CD8-positive, alpha-beta memory T cell (primary cell): ENCODE measurements at regions not wholly inside any gene's neighbourhood (a gene's known extent, or its start where the extent isn't known, plus 50 kb on each side); places are given as distances from the start of the nearest gene placed in this dataset.

ENCODE experiments used
- CTCF ChIA-PET: fragments of 350-600 bp; sonication (Branson Sonifier 250); formaldehyde crosslinking; loops from one replicate; lab custom pipeline; 2021; ENCODE audit warnings: antibody characterized with exemption; lab: Charles Lee
- POLR2A ChIA-PET: fragments of 350-600 bp; sonication (Branson Sonifier 250); formaldehyde crosslinking; loops from one replicate; lab custom pipeline; 2021; ENCODE audit warnings: antibody characterized with exemption; lab: Charles Lee
- DNase-seq, 5 donors: peaks; one replicate each; pipeline versions ENCODE4 v3.0.0 to v3.0.0-alpha.2; 2020 to 2022; ENCODE audit warnings: mixed read lengths in 1 of 5
- H3K27ac ChIP-seq: one replicate; pipeline ENCODE4 v1.7.0; 2013; ENCODE audit warnings: low read depth, mild to moderate bottlenecking, low read length, moderate library complexity
- H3K27me3 ChIP-seq: 2 replicates; pipeline ENCODE4 v1.7.0; 2013; ENCODE audit warnings: low read length, mild to moderate bottlenecking; ENCODE audit not compliant: insufficient read depth, poor library complexity, severe bottlenecking
- H3K36me3 ChIP-seq: 2 replicates; pipeline ENCODE4 v1.7.0; 2013; ENCODE audit warnings: mild to moderate bottlenecking, low read length, moderate library complexity; ENCODE audit not compliant: insufficient read depth
- H3K4me1 ChIP-seq: 2 replicates; pipeline ENCODE4 v1.7.0; 2013; ENCODE audit warnings: mild to moderate bottlenecking, low read length, moderate library complexity; ENCODE audit not compliant: insufficient read depth
- H3K4me3 ChIP-seq: 2 replicates; pipeline ENCODE4 v1.7.0; 2013; ENCODE audit warnings: mild to moderate bottlenecking, low read length
- H3K9me3 ChIP-seq: 2 replicates; pipeline ENCODE4 v1.7.0; 2013; ENCODE audit warnings: mild to moderate bottlenecking, low read length
- H3K27ac Mint-ChIP-seq, 8 donors: one replicate each; pipeline ENCODE4 v1.8.0; 2020 to 2021; ENCODE audit warnings: mixed read lengths in 8 of 8, mild to moderate bottlenecking in 6 of 8, inconsistent platforms in 3 of 8, moderate library complexity in 3 of 8
- H3K27me3 Mint-ChIP-seq, 2 donors: one replicate each; pipeline ENCODE4 v1.8.0; 2020 to 2021; ENCODE audit warnings: mixed read lengths in 2 of 2, mild to moderate bottlenecking in 1 of 2, moderate library complexity in 1 of 2
- H3K36me3 Mint-ChIP-seq, 3 donors: one replicate each; pipeline ENCODE4 v1.8.0; 2020 to 2021; ENCODE audit warnings: mixed read lengths in 3 of 3, inconsistent platforms in 1 of 3, mild to moderate bottlenecking in 1 of 3
- H3K4me1 Mint-ChIP-seq, 3 donors: one replicate each; pipeline ENCODE4 v1.8.0; 2020 to 2021; ENCODE audit warnings: mixed read lengths in 3 of 3, inconsistent platforms in 1 of 3, mild to moderate bottlenecking in 1 of 3
- H3K4me3 Mint-ChIP-seq, 7 donors: one replicate each; pipeline ENCODE4 v1.8.0; 2020 to 2021; ENCODE audit warnings: mixed read lengths in 7 of 7, mild to moderate bottlenecking in 6 of 7, moderate library complexity in 4 of 7, inconsistent platforms in 2 of 7
- H3K9me3 Mint-ChIP-seq, 5 donors: one replicate each; pipeline ENCODE4 v1.8.0; 2020 to 2022; ENCODE audit warnings: mixed read lengths in 5 of 5, mild to moderate bottlenecking in 3 of 5, moderate library complexity in 2 of 5, inconsistent platforms in 1 of 5

GRCh38 chr17:14712611-14713021, 411.7 kb downstream of the HS3ST3B1 start:
- H3K27ac Mint-ChIP-seq: no peak overlapping the region
- Histone ChIP-seq H3K4me3 (no peak overlapping the region), H3K9me3 (no peaks in the 10 kb centered on the region), H3K4me1 (no peaks in the 10 kb centered on the region), H3K36me3 (no peaks in the 10 kb centered on the region), H3K27me3 (no peaks in the 10 kb centered on the region), H3K27ac (no peak overlapping the region)
- POLR2A ChIA-PET: no interaction called here
- no peaks in the 10 kb centered on the region for H3K4me1 Mint-ChIP-seq
- peaks cover 5 to 39% of the 10 kb centered on the region in 2 donors for H3K27me3 Mint-ChIP-seq
- CTCF ChIA-PET: no interaction called here
- peaks cover 0 to 2% (median 0%) of the 10 kb centered on the region in 5 donors for H3K9me3 Mint-ChIP-seq
- no peak for DNase-seq
- no peaks in the 10 kb centered on the region for H3K36me3 Mint-ChIP-seq
- H3K4me3 Mint-ChIP-seq: no peak overlapping the region

GRCh38 chr17:14704121-14704520, 403.2 kb downstream of the HS3ST3B1 start:
- H3K4me1 Mint-ChIP-seq: no peaks in the 10 kb centered on the region
- no peaks in the 10 kb centered on the region for H3K36me3 Mint-ChIP-seq
- peaks cover 0 to 3% of the 10 kb centered on the region in 2 donors for H3K27me3 Mint-ChIP-seq
- no peaks in the 10 kb centered on the region for H3K36me3 ChIP-seq
- CTCF ChIA-PET: no interaction called here
- no peak overlapping the region for H3K4me3 Mint-ChIP-seq
- H3K27ac ChIP-seq: no peak overlapping the region
- H3K9me3 ChIP-seq: no peaks in the 10 kb centered on the region
- no peaks in the 10 kb centered on the region for H3K9me3 Mint-ChIP-seq
- POLR2A ChIA-PET: no interaction called here
- no peaks in the 10 kb centered on the region for H3K4me1 ChIP-seq
- DNase-seq: no peak
- no peak overlapping the region for H3K27ac Mint-ChIP-seq
- H3K4me3 ChIP-seq: no peak overlapping the region
- H3K27me3 ChIP-seq: no peaks in the 10 kb centered on the region

GRCh38 chr17:14701886-14702285, 401.0 kb downstream of the HS3ST3B1 start:
- Histone ChIP-seq H3K4me3 (no peak overlapping the region), H3K4me1 (no peaks in the 10 kb centered on the region)
- CTCF ChIA-PET: interaction anchor here (0.8 kb wide), 1 partner anchor 24 kb away, joined by 3 read pairs; no protein-coding TSS in a partner anchor

GRCh38 chr17:14699574-14700185, 398.8 kb downstream of the HS3ST3B1 start:
- Mint-ChIP-seq H3K4me3 (no peak overlapping the region), H3K27ac (no peak overlapping the region), H3K27me3 (peaks cover 2 to 25% of the 10 kb centered on the region in 2 donors), H3K4me1 (no peaks in the 10 kb centered on the region), H3K36me3 (no peaks in the 10 kb centered on the region), H3K9me3 (peaks cover 0 to 2% (median 0%) of the 10 kb centered on the region in 5 donors)
- DNase-seq: no peak
- no peaks in the 10 kb centered on the region for H3K27me3 ChIP-seq
- CTCF ChIA-PET: no interaction called here
- no peaks in the 10 kb centered on the region for H3K9me3 ChIP-seq
- no peak overlapping the region for H3K27ac ChIP-seq
- H3K36me3 ChIP-seq: no peaks in the 10 kb centered on the region
- no peaks in the 10 kb centered on the region for H3K4me1 ChIP-seq
- POLR2A ChIA-PET: no interaction called here
- no peak overlapping the region for H3K4me3 ChIP-seq

More at GRCh38 chr17:14701886-14702285, 401.0 kb downstream of the HS3ST3B1 start:
- H3K27ac ChIP-seq: no peak overlapping the region
- Mint-ChIP-seq H3K27ac (no peak overlapping the region), H3K27me3 (peaks cover 0 to 6% of the 10 kb centered on the region in 2 donors), H3K4me1 (no peaks in the 10 kb centered on the region), H3K4me3 (no peak overlapping the region), H3K36me3 (no peaks in the 10 kb centered on the region), H3K9me3 (no peaks in the 10 kb centered on the region)
- H3K36me3 ChIP-seq: no peaks in the 10 kb centered on the region
- DNase-seq: no peak
- H3K27me3 ChIP-seq: no peaks in the 10 kb centered on the region
- no peaks in the 10 kb centered on the region for H3K9me3 ChIP-seq
- POLR2A ChIA-PET: no interaction called here

- ChIA-PET POLR2A (no interaction called here), CTCF (no interaction called here)
- peaks cover 0 to 23% (median 2%) of the 10 kb centered on the region in 3 donors for H3K36me3 Mint-ChIP-seq
- Histone ChIP-seq H3K36me3 (no peaks in the 10 kb centered on the region), H3K27me3 (no peaks in the 10 kb centered on the region), H3K4me1 (peaks cover 3% of the 10 kb centered on the region), H3K4me3 (no peak overlapping the region), H3K9me3 (peaks cover 3% of the 10 kb centered on the region), H3K27ac (no peak overlapping the region)
- peaks cover 9 to 53% of the 10 kb centered on the region in 2 donors for H3K27me3 Mint-ChIP-seq
- no peak overlapping the region for H3K27ac Mint-ChIP-seq
- no peak overlapping the region for H3K4me3 Mint-ChIP-seq
- H3K4me1 Mint-ChIP-seq: no peaks in the 10 kb centered on the region
- peak in 1 of 5 donors; percentile 3 for DNase-seq
- peaks cover 16 to 35% (median 25%) of the 10 kb centered on the region in 5 donors for H3K9me3 Mint-ChIP-seq
These were observed 392.5 kb downstream of the HS3ST3B1 start for GRCh38 chr17:14693382-14693781.

- Histone ChIP-seq H3K27me3 (no peaks in the 10 kb centered on the region), H3K27ac (no peak overlapping the region), H3K36me3 (no peaks in the 10 kb centered on the region), H3K4me1 (peaks cover 3% of the 10 kb centered on the region), H3K9me3 (peaks cover 3% of the 10 kb centered on the region), H3K4me3 (no peak overlapping the region)
- ChIA-PET POLR2A (no interaction called here), CTCF (no interaction called here)
- no peak for DNase-seq
- Mint-ChIP-seq H3K4me3 (no peak overlapping the region), H3K36me3 (peaks cover 0 to 27% (median 2%) of the 10 kb centered on the region in 3 donors), H3K9me3 (peaks cover 16 to 35% (median 23%) of the 10 kb centered on the region in 5 donors), H3K4me1 (no peaks in the 10 kb centered on the region), H3K27ac (no peak overlapping the region), H3K27me3 (peaks cover 9 to 36% of the 10 kb centered on the region in 2 donors)
These were observed 389.8 kb downstream of the HS3ST3B1 start for GRCh38 chr17:14690704-14691103.

GRCh38 chr17:14688134-14688533, 387.3 kb downstream of the HS3ST3B1 start:
- H3K9me3 Mint-ChIP-seq: peaks cover 13 to 31% (median 18%) of the 10 kb centered on the region in 5 donors
- Histone ChIP-seq H3K4me3 (no peak overlapping the region), H3K27ac (no peak overlapping the region), H3K4me1 (no peaks in the 10 kb centered on the region), H3K27me3 (no peaks in the 10 kb centered on the region), H3K9me3 (peaks cover 3% of the 10 kb centered on the region), H3K36me3 (no peaks in the 10 kb centered on the region)
- POLR2A ChIA-PET: no interaction called here
- peaks cover 0 to 28% (median 2%) of the 10 kb centered on the region in 3 donors for H3K36me3 Mint-ChIP-seq
- no peak for DNase-seq
- no peak overlapping the region for H3K4me3 Mint-ChIP-seq
- CTCF ChIA-PET: no interaction called here
- peaks cover 5 to 32% of the 10 kb centered on the region in 2 donors for H3K27me3 Mint-ChIP-seq
- H3K27ac Mint-ChIP-seq: no peak overlapping the region
- H3K4me1 Mint-ChIP-seq: no peaks in the 10 kb centered on the region

- H3K4me1 ChIP-seq: no peaks in the 10 kb centered on the region
- ChIA-PET CTCF (no interaction called here), POLR2A (no interaction called here)
- peaks cover 0 to 7% (median 0%) of the 10 kb centered on the region in 5 donors for H3K9me3 Mint-ChIP-seq
- no peak overlapping the region for H3K4me3 ChIP-seq
- no peak overlapping the region for H3K27ac Mint-ChIP-seq
- H3K27ac ChIP-seq: no peak overlapping the region
- H3K36me3 Mint-ChIP-seq: no peaks in the 10 kb centered on the region
- H3K9me3 ChIP-seq: no peaks in the 10 kb centered on the region
- no peaks in the 10 kb centered on the region for H3K27me3 ChIP-seq
- no peak for DNase-seq
- no peak overlapping the region for H3K4me3 Mint-ChIP-seq
- H3K4me1 Mint-ChIP-seq: no peaks in the 10 kb centered on the region
- no peaks in the 10 kb centered on the region for H3K36me3 ChIP-seq
- peaks cover 2 to 49% of the 10 kb centered on the region in 2 donors for H3K27me3 Mint-ChIP-seq
These were observed 371.9 kb downstream of the HS3ST3B1 start for GRCh38 chr17:14672830-14673229.
